H7 (cell line): ENCODE measurements at regions not wholly inside any gene's neighbourhood (a gene's known extent, or its start where the extent isn't known, plus 50 kb on each side); places are given as distances from the start of the nearest gene placed in this dataset.

ENCODE experiments used
- DNase-seq: peaks from one replicate; pipeline ENCODE4 v3.0.0; 2012
- H3K27me3 ChIP-seq: 2 replicates; pipeline ENCODE4 v1.6.0; 2011; ENCODE audit warnings: mild to moderate bottlenecking, low read length; ENCODE audit not compliant: control insufficient read depth, insufficient read depth
- H3K36me3 ChIP-seq: replicated peaks from 2 replicates; pipeline ENCODE4 v1.5.1; 2011; ENCODE audit warnings: low read length; ENCODE audit not compliant: control insufficient read depth, insufficient read depth
- H3K4me3 ChIP-seq: 2 replicates; pipeline ENCODE4 v1.5.1; 2011; ENCODE audit warnings: low read depth, mild to moderate bottlenecking, control low read depth, low read length, moderate library complexity; ENCODE audit not compliant: insufficient read depth

- Histone ChIP-seq H3K4me3 (no peak overlapping the region), H3K36me3 (no peaks in the 10 kb centered on the region), H3K27me3 (no peaks in the 10 kb centered on the region)
- peak; percentile 16 for DNase-seq
Measured at GRCh38 chr14:104350463-104351185, 212.2 kb downstream of the KIF26A start.

- no peaks in the 10 kb centered on the region for H3K27me3 ChIP-seq
- H3K4me3 ChIP-seq = no peak overlapping the region
- no peak for DNase-seq
- H3K36me3 ChIP-seq = no peaks in the 10 kb centered on the region
Measured at GRCh38 chr14:104351849-104352492, 213.6 kb downstream of the KIF26A start.

GRCh38 chr14:104352493-104353220 is 214.3 kb downstream of the KIF26A start:
- H3K27me3 ChIP-seq = no peaks in the 10 kb centered on the region
- H3K36me3 ChIP-seq = no peaks in the 10 kb centered on the region
- peak; percentile 18 for DNase-seq
- H3K4me3 ChIP-seq = no peak overlapping the region

DNA sequence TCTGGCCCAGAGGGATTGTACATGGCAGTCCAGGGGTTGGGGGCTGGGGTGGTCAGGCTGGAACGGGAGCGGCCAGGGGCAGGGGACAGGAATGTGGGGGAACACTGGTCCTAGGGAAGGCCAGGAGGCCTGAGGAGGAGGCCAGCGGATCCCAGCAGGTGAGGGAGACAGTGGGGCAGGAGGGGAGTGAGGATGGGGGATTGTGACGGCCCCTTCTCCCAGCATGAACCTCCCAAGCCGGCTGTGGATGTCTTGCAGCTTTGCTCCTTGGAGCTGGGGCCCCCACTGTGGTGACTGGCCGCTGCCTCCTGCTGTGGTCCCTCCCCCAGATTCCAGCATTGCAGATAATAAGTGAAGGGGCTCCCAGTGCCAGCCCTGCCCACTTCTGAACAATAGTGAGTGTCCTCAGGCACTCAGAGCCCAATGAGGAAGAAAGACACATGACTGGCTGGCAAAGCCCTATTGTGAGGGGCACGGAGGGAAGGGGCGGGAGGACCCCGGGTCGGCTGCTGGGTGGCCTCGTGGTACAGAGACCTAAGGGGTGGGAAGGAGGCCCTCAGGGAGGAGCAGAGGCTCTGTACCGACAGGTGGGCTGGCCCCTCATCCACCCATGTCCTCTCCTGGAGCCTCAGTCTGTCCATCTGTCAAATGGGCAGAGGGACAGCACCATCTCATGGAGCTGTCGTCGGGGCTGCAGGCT is 215.0 kb downstream of the KIF26A start:
- DNase-seq = peak; percentile 48
- Histone ChIP-seq H3K4me3 (no peak overlapping the region), H3K27me3 (no peaks in the 10 kb centered on the region), H3K36me3 (no peaks in the 10 kb centered on the region)

GRCh38 chr14:104353921-104354701 is 215.7 kb downstream of the KIF26A start:
- Histone ChIP-seq H3K4me3 (no peak overlapping the region), H3K36me3 (no peaks in the 10 kb centered on the region), H3K27me3 (no peaks in the 10 kb centered on the region)
- DNase-seq = peak; percentile 63

DNA sequence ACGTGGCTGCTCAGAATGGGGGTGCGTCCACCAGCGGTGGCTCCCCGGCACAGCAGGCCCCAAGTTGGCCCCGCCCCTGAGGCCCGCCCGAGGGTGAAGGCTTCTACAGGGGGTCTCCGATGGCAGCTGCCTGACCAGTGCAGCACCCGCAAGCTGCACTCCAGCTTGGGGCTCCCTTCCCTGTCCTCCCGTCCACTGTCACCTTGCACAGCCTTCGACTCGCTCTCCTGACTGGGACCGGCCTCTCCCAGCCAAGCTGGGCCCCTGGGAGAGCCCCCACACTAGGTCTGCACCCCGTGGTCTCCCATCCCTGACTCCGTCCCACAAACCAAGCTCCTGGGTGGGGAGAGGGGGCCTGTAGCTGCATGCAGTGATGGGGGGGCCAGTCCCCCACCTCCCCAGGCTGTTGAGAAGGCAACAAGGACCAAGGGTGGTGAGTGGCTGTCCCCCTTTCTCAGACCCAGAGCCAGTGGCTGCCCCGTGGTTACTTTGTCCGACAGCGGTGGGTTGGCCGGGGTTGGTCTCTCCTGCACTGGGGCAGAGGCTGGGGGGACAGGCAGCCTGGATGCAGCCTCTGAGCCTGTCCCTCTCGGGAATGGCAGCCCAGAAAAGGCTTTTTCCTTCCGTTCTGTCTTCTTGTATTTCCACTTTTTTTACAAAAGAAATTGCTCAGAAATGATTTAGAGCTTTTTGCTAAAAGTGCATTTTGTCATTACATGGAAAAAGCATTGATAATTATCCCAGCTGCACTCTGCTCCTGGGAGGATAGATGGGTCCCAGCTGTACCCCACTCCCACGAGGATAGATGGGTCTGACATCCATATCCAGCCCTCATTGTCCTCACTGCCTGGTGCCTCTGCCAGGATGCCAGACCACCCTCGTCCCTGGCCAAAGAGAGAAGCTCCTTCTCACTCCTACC is 217.0 kb downstream of the KIF26A start:
- no peaks in the 10 kb centered on the region for H3K36me3 ChIP-seq
- peak; percentile 60 for DNase-seq

DNA sequence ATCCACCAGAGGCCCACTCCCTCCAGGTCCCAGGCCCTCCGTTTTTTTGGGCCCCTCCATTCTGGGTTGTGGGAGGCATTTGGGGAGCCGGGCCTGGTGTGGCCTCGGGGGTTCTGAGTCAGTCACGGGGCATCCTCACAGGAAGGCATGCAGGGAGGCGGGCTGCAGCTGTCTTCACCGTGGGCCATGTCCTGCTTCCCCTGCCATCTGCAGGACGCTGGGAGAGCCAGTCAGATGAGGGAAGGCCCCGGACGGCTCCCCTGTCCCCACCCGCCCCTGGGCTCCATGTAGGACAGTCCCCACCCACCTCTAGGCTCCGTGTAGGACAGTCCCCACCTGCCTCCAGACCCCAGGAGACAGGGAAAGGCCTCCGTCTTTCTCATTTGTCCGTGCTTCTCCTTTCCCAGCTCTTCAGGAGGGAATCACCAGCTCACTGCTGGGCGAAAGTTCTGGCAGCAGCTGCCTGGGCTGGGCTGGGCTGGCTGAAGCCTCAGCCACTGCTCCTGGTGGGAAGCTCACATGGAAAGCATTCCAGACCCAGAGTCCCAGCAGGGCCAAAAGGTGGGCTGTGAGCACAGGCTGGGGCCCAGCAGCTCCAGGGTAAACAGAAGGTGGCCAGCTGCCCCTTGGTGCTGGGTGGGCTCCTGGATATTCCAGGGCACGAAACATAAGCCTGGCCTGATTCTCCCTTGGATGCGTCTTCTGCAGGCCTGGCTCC is 217.8 kb downstream of the KIF26A start:
- Histone ChIP-seq H3K4me3 (no peak overlapping the region), H3K27me3 (no peaks in the 10 kb centered on the region), H3K36me3 (no peaks in the 10 kb centered on the region)
- peak; percentile 71 for DNase-seq

More for the DNA sequence above, 217.0 kb downstream of the KIF26A start:
- Histone ChIP-seq H3K27me3 (no peaks in the 10 kb centered on the region), H3K4me3 (no peak overlapping the region)

GRCh38 chr14:104356738-104357688 is 218.6 kb downstream of the KIF26A start:
- Histone ChIP-seq H3K4me3 (no peak overlapping the region), H3K36me3 (no peaks in the 10 kb centered on the region), H3K27me3 (no peaks in the 10 kb centered on the region)
- DNase-seq = peak; percentile 61

- peak; percentile 47 for DNase-seq
- Histone ChIP-seq H3K4me3 (no peak overlapping the region), H3K27me3 (no peaks in the 10 kb centered on the region)
Measured at GRCh38 chr14:104357689-104358527, 219.5 kb downstream of the KIF26A start.

GRCh38 chr14:104358528-104359300 is 220.3 kb downstream of the KIF26A start:
- peak; percentile 62 for DNase-seq
- no peak overlapping the region for H3K4me3 ChIP-seq
- H3K27me3 ChIP-seq = no peaks in the 10 kb centered on the region
- H3K36me3 ChIP-seq = no peaks in the 10 kb centered on the region

More at GRCh38 chr14:104357689-104358527, 219.5 kb downstream of the KIF26A start:
- no peaks in the 10 kb centered on the region for H3K36me3 ChIP-seq
